IMR-90 (cell line): ENCODE measurements at regions not wholly inside any gene's neighbourhood (a gene's known extent, or its start where the extent isn't known, plus 50 kb on each side); places are given as distances from the start of the nearest gene placed in this dataset.

Experiments used
- BHLHE40 ChIP-seq: fragments of 150-350 bp; IDR thresholded peaks from 2 replicates; pipeline ENCODE4 v1.6.1; 2016; ENCODE audit warnings: mild to moderate bottlenecking, low read depth, low read length
- CEBPB ChIP-seq: IDR thresholded peaks from 2 replicates; pipeline ENCODE4 v1.6.1; 2012; ENCODE audit warnings: low read depth, low read length, improper control_type of control experiment
- FOS ChIP-seq: fragments of 150-350 bp; IDR thresholded peaks from 2 replicates; pipeline ENCODE4 v1.6.1; 2016; ENCODE audit warnings: low read depth, low read length
- NFE2L2 ChIP-seq: fragments of 150-350 bp; IDR thresholded peaks from 2 replicates; pipeline ENCODE4 v1.6.1; 2016; ENCODE audit warnings: low read depth, mild to moderate bottlenecking, low read length
- POLR2A ChIP-seq: IDR thresholded peaks from 2 replicates; pipeline ENCODE4 v1.6.1; 2012; ENCODE audit warnings: mild to moderate bottlenecking, low read depth, low read length
- RAD21 ChIP-seq: IDR thresholded peaks from 2 replicates; pipeline ENCODE4 v1.6.1; 2012; ENCODE audit warnings: low read length, improper control_type of control experiment
- RCOR1 ChIP-seq: IDR thresholded peaks from 2 replicates; pipeline ENCODE4 v1.6.1; 2012; ENCODE audit warnings: mild to moderate bottlenecking, low read length, improper control_type of control experiment; ENCODE audit not compliant: insufficient replicate concordance
- RFX5 ChIP-seq: IDR thresholded peaks from 2 replicates; pipeline ENCODE4 v1.8.0; 2012; ENCODE audit warnings: low read depth, mild to moderate bottlenecking, low read length, moderate library complexity
- SMC3 ChIP-seq: fragments of 150-350 bp; IDR thresholded peaks from 2 replicates; pipeline ENCODE4 v1.6.1; 2016; ENCODE audit warnings: low read depth, mild to moderate bottlenecking, antibody characterized with exemption, low read length, moderate library complexity
- TF ChIP-seq, protein P1 (sequence below): conservative IDR thresholded peaks from 2 replicates; pipeline ENCODE4 v1.5.1; 2012; ENCODE audit warnings: mild to moderate bottlenecking, low read depth, low read length, improper control_type of control experiment
- TF ChIP-seq, protein P2 (sequence below): fragments of 150-350 bp; IDR thresholded peaks from 2 replicates; pipeline ENCODE4 v1.6.1; 2017; ENCODE audit warnings: mild to moderate bottlenecking, antibody characterized with exemption, low read length, low read depth
- TF ChIP-seq, protein P3 (sequence below): fragments of 150-350 bp; IDR thresholded peaks from 2 replicates; pipeline ENCODE4 v1.6.1; 2016; ENCODE audit warnings: low read depth, mild to moderate bottlenecking, low read length, moderate library complexity, borderline replicate concordance

DNA sequence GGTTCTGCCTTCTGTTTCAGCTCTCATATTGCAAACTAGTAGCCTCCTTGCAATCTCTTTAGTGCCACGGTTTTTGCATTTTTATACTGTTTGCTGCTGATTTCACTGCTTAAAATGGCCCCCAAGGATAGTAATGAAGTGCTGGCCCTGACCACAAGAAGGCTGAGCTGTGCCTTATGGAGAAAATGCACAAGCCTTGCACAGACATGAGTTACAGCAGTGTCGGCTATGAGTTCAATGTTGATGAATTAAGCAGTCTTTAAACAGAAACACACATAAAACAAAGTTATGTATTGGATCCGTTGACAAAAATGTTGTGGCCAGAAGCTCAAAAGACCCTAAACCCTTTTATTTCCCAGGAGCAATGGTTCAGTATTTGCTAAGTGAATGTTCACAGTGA is 210.6 kb upstream of the DYNLRB2 start:
- TF ChIP-seq, protein P1, sequence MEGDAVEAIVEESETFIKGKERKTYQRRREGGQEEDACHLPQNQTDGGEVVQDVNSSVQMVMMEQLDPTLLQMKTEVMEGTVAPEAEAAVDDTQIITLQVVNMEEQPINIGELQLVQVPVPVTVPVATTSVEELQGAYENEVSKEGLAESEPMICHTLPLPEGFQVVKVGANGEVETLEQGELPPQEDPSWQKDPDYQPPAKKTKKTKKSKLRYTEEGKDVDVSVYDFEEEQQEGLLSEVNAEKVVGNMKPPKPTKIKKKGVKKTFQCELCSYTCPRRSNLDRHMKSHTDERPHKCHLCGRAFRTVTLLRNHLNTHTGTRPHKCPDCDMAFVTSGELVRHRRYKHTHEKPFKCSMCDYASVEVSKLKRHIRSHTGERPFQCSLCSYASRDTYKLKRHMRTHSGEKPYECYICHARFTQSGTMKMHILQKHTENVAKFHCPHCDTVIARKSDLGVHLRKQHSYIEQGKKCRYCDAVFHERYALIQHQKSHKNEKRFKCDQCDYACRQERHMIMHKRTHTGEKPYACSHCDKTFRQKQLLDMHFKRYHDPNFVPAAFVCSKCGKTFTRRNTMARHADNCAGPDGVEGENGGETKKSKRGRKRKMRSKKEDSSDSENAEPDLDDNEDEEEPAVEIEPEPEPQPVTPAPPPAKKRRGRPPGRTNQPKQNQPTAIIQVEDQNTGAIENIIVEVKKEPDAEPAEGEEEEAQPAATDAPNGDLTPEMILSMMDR = no peak
- TF ChIP-seq NFE2L2 (no peak), SMC3 (no peak), POLR2A (no peak), BHLHE40 (no peak), FOS (no peak), CEBPB (no peak), RCOR1 (no peak), RFX5 (no peak), RAD21 (no peak)
- TF ChIP-seq, protein P2, sequence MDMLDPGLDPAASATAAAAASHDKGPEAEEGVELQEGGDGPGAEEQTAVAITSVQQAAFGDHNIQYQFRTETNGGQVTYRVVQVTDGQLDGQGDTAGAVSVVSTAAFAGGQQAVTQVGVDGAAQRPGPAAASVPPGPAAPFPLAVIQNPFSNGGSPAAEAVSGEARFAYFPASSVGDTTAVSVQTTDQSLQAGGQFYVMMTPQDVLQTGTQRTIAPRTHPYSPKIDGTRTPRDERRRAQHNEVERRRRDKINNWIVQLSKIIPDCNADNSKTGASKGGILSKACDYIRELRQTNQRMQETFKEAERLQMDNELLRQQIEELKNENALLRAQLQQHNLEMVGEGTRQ = no peak
- TF ChIP-seq, protein P3, sequence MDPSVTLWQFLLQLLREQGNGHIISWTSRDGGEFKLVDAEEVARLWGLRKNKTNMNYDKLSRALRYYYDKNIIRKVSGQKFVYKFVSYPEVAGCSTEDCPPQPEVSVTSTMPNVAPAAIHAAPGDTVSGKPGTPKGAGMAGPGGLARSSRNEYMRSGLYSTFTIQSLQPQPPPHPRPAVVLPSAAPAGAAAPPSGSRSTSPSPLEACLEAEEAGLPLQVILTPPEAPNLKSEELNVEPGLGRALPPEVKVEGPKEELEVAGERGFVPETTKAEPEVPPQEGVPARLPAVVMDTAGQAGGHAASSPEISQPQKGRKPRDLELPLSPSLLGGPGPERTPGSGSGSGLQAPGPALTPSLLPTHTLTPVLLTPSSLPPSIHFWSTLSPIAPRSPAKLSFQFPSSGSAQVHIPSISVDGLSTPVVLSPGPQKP = no peak
